Cardiac fibroblast (primary cell): ENCODE measurements at regions not wholly inside any gene's neighbourhood (a gene's known extent, or its start where the extent isn't known, plus 50 kb on each side); places are given as distances from the start of the nearest gene placed in this dataset.

Experiments used
- DNase-seq, 2 donors: peaks; one replicate each; pipeline versions ENCODE4 v3.0.0 to v3.0.0-alpha.2; 2010; ENCODE audit warnings: low read depth in 2 of 2
- H3K4me3 ChIP-seq, 2 donors: replicated peaks in 1 of 2; 1 replicate in 1 of 2; 2 replicates in 1 of 2; pipeline ENCODE4 v1.5.1; 2011; ENCODE audit warnings: low read depth in 2 of 2, low read length in 2 of 2, mild to moderate bottlenecking in 2 of 2, moderate library complexity in 1 of 2
- TF ChIP-seq, protein P1 (sequence below): IDR thresholded peaks from one replicate; pipeline ENCODE4 v1.5.1; 2011; ENCODE audit warnings: low read depth, mild to moderate bottlenecking, low read length, inconsistent platforms

DNA sequence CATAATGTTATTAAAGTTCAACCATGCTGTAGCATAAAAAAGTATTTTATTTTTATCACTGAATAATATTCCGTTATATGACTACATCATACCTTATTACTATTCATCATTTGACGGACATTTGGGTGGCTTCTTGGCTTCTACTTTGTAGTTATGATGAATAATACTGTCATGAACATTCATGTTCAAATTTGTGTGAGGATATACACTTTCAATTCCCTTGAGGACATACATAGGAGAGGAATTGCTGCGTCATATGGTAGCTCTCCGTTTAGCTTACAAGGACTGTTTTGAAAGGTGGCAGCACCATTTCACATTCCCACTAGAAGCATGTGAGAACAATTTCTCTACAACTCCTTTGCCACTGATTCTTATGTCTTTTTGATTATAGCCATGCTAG lies 910.8 kb upstream of the MIR17HG start:
- H3K4me3 ChIP-seq = no peak overlapping the region
- peak in 1 of 2 donors; percentile 20 for DNase-seq
- TF ChIP-seq, protein P1, sequence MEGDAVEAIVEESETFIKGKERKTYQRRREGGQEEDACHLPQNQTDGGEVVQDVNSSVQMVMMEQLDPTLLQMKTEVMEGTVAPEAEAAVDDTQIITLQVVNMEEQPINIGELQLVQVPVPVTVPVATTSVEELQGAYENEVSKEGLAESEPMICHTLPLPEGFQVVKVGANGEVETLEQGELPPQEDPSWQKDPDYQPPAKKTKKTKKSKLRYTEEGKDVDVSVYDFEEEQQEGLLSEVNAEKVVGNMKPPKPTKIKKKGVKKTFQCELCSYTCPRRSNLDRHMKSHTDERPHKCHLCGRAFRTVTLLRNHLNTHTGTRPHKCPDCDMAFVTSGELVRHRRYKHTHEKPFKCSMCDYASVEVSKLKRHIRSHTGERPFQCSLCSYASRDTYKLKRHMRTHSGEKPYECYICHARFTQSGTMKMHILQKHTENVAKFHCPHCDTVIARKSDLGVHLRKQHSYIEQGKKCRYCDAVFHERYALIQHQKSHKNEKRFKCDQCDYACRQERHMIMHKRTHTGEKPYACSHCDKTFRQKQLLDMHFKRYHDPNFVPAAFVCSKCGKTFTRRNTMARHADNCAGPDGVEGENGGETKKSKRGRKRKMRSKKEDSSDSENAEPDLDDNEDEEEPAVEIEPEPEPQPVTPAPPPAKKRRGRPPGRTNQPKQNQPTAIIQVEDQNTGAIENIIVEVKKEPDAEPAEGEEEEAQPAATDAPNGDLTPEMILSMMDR = no peak

DNA sequence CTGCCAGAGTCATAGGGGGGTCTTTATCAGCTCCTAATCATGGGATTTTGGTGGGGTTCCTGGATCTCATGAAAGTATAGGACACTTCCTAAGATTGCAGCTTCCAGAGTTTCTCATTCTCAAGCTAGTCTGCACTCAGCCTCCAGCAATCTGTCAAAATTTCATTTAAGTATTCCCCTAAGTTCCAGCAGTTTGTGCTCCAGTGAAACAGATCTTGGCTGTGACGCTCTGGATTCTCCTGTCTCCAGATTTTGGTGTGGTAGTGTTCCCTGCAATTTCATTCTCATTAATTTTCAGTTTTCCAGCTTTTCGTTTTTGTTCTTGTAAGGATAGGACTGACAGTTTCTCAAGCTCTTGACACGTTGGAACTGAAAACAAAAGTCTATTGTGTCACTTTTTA lies 908.9 kb upstream of the MIR17HG start:
- TF ChIP-seq, protein P1 = no peak

DNA sequence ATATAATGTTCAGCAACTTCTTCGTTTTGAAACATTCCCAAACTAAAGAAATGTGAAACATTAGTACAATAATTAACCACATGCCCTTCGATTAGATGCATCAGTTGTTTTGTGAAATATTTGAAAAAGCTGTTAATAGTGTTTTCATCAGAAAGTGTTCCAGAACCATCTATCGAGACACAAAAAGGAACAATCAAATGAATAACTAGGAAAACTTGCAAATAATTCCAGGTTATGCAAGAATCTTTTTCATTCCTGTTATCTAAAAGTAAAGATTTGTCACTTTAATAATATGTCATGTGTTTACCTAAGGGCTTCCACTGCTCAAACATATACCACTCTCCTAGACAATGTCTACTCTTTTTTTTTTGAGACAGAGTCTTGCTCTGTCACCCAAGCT lies 904.2 kb upstream of the MIR17HG start:
- TF ChIP-seq, protein P1 = no peak
- no peak overlapping the region for H3K4me3 ChIP-seq
- DNase-seq = peak in 1 of 2 donors; percentile 35

More for the DNA sequence above, 908.9 kb upstream of the MIR17HG start:
- no peak overlapping the region for H3K4me3 ChIP-seq
- DNase-seq = peak in 1 of 2 donors; percentile 33

DNA sequence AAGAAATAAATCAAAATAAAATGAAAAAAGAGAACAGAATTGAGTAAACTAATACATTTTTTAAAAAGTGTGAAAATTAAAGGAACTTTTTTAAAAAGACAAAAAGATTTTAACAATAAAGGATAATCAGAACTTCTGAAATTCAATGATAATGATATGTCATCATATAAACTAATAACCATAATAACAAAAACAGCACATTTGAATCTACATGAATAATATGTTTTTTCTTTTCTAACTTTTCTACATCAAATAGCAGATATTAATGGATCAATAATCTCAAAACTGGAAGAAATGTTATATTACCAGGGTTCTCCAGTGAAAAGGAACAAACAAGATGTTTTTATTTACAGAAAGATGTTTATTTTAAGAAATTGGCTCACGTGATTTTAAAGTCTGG lies 903.3 kb upstream of the MIR17HG start:
- no peak overlapping the region for H3K4me3 ChIP-seq
- no peak for DNase-seq
- TF ChIP-seq, protein P1 = no peak

DNA sequence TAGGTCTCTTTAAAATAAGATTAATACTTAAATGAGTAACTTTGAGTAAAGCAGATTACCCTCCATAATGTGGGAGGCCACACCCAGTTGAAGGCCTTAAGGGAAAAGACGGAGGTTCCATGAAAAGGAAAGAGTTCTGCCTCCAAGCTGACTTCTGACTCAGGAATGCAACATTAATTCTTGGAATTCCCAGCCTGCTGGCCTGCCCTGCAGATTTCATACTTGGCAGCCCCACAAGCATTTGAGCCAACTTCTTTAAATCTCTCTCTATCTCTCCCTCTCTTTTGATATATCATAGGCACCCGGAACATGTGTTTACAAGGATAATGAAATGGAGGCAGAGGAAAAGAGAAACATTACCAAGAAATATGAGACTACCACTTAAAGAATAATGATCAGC lies 902.3 kb upstream of the MIR17HG start:
- H3K4me3 ChIP-seq = no peak overlapping the region
- DNase-seq = peak; percentile 96 to 97
- TF ChIP-seq, protein P1 = no peak

DNA sequence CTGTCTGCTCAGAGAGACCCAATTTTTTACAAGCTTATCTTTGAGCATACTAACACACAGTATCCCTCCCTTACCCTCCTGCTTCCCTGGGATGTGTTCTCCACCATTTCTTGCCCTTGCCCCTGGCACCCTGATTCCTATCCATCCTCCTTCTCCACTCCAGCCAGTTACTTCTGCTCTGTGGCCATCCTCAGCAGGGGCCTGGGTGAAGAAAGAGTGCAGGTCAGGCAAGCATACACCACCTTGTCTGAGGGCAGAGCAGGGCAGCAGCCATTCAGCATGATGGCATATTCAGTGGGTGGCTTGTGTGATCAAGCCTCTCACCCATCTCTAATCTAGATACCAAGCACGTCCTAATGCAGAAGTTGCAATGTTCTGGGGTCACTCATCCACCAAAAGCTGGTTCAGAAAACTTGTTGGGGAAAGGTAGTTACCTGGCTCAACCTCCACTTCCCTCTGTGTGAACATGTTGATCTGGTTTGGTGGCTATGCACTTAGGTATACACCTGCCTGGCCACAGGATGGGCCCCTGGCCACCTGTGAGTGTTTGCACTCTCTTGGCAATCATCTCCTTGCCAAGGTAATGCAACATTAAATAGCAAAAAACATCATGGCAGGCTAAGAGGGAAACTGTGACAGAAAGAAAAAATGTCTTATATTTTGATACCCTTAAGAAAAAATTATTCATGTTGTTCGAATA lies 900.3 kb upstream of the MIR17HG start:
- no peak overlapping the region for H3K4me3 ChIP-seq
- no peak for DNase-seq
- TF ChIP-seq, protein P1 = no peak

DNA sequence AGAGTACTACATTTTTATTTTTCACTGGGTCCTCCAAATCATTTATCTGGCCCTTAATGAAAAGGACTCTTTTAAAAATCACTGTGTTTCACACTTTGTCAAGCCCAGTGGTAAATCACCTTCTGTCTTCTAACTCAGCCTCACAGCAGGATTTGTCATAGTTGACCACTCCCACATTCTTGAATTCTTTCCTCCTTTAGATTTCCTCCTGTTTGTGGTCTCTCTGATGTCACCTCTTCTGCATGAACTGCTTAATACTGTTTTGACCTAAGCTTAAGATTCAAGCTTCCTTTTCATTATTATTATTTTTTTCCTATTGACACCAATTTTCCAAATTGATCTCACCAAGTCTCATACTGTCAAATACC lies 899.8 kb upstream of the MIR17HG start:
- TF ChIP-seq, protein P1 = no peak
- peak; percentile 53 to 85 for DNase-seq
- H3K4me3 ChIP-seq = no peak overlapping the region
